GM21619 (cell line): ENCODE measurements at regions not wholly inside any gene's neighbourhood (a gene's known extent, or its start where the extent isn't known, plus 50 kb on each side); places are given as distances from the start of the nearest gene placed in this dataset.
"Not testable (repeated sequence)": the region's sequence is repeated elsewhere in the genome, so short reads cannot be mapped to it uniquely, and the experiment has no call there.

Experiments used
- ATAC-seq: cut with Tn5 transposase; IDR thresholded peaks from one replicate; pipeline ENCODE4 v1.9.1; 2021; ENCODE audit not compliant: unreplicated experiment

GRCh38 chr11:91528965-91529364, 695.7 kb upstream of the FAT3 start:
- no peak for ATAC-seq

GRCh38 chr11:91527380-91528030, 697.1 kb upstream of the FAT3 start:
- no peak for ATAC-seq

GRCh38 chr11:91513734-91514133, 710.9 kb upstream of the FAT3 start:
- no peak for ATAC-seq

- no peak for ATAC-seq
Measured at GRCh38 chr11:91497847-91498246, 726.8 kb upstream of the FAT3 start.

GRCh38 chr11:91495837-91496236, 728.8 kb upstream of the FAT3 start:
- ATAC-seq = no peak

GRCh38 chr11:91489989-91490388, 734.6 kb upstream of the FAT3 start:
- ATAC-seq = no peak

- ATAC-seq = not testable (repeated sequence)
Measured at GRCh38 chr11:91483956-91484355, 740.7 kb upstream of the FAT3 start.

- not testable (repeated sequence) for ATAC-seq
Measured at GRCh38 chr11:91481875-91482274, 742.7 kb upstream of the FAT3 start.

- no peak for ATAC-seq
Measured at GRCh38 chr11:91470656-91471055, 754.0 kb upstream of the FAT3 start.

GRCh38 chr11:91459840-91460239, 764.8 kb upstream of the FAT3 start:
- no peak for ATAC-seq

GRCh38 chr11:91446267-91446666, 778.4 kb upstream of the FAT3 start:
- no peak for ATAC-seq

- ATAC-seq = no peak
Measured at GRCh38 chr11:91435694-91436395, 788.8 kb upstream of the FAT3 start.

GRCh38 chr11:91433284-91434010, 791.2 kb upstream of the FAT3 start:
- no peak for ATAC-seq

- no peak for ATAC-seq
Measured at GRCh38 chr11:91421641-91422040, 803.0 kb upstream of the FAT3 start.

GRCh38 chr11:91407842-91408241, 816.8 kb upstream of the FAT3 start:
- no peak for ATAC-seq

GRCh38 chr11:91406009-91406408, 818.6 kb upstream of the FAT3 start:
- no peak for ATAC-seq

- no peak for ATAC-seq
Measured at GRCh38 chr11:91404344-91404743, 820.3 kb upstream of the FAT3 start.

- ATAC-seq = no peak
Measured at GRCh38 chr11:91397134-91397468, 827.5 kb upstream of the FAT3 start.

- ATAC-seq = no peak
Measured at GRCh38 chr11:91396236-91397133, 828.1 kb upstream of the FAT3 start.

GRCh38 chr11:91394727-91395414, 829.7 kb upstream of the FAT3 start:
- no peak for ATAC-seq
